GM12864 (cell line): ENCODE measurements at regions not wholly inside any gene's neighbourhood (a gene's known extent, or its start where the extent isn't known, plus 50 kb on each side); places are given as distances from the start of the nearest gene placed in this dataset.

Source experiments
- DNase-seq: peaks from one replicate; pipeline ENCODE4 v3.0.0-alpha.2; 2011; ENCODE audit warnings: low read depth
- H3K4me3 ChIP-seq: 2 replicates; pipeline ENCODE4 v1.5.1; 2011; ENCODE audit warnings: mild to moderate bottlenecking, low read depth, low read length, control low read depth
- TF ChIP-seq, protein P1 (sequence below): IDR thresholded peaks from 2 replicates; pipeline ENCODE4 v1.5.1; 2011; ENCODE audit warnings: low read depth, mild to moderate bottlenecking, moderate library complexity, low read length, control low read depth, inconsistent platforms; ENCODE audit errors: missing control alignments

DNA sequence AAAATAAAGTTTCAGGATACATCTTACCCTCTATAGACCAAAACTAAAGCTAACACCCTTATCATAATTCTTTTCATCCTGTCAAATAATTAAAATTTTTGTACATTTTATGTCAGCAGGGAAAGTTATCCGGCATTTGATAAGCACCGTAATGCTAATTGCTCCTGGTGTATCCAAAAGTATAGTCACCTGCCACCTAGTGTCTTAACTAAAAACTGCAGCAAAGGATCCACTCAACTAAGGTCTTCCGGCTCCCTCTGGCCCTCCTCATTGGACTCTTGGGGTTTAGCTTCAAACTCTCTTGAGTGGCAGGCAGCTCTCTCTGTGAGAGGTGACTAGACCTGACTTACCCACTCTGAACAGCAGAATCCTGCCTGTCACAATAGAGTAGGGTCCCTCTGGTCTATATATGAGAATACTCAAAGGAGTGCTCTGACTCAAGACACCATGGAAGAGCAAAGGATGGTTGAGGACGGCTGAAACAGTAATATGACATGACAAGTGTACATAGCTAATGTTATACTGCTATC, 60.4 kb upstream of the CAST start:
- TF ChIP-seq, protein P1, sequence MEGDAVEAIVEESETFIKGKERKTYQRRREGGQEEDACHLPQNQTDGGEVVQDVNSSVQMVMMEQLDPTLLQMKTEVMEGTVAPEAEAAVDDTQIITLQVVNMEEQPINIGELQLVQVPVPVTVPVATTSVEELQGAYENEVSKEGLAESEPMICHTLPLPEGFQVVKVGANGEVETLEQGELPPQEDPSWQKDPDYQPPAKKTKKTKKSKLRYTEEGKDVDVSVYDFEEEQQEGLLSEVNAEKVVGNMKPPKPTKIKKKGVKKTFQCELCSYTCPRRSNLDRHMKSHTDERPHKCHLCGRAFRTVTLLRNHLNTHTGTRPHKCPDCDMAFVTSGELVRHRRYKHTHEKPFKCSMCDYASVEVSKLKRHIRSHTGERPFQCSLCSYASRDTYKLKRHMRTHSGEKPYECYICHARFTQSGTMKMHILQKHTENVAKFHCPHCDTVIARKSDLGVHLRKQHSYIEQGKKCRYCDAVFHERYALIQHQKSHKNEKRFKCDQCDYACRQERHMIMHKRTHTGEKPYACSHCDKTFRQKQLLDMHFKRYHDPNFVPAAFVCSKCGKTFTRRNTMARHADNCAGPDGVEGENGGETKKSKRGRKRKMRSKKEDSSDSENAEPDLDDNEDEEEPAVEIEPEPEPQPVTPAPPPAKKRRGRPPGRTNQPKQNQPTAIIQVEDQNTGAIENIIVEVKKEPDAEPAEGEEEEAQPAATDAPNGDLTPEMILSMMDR, result peak; percentile 79
- peak; percentile 34 for DNase-seq
- no peak overlapping the region for H3K4me3 ChIP-seq

DNA sequence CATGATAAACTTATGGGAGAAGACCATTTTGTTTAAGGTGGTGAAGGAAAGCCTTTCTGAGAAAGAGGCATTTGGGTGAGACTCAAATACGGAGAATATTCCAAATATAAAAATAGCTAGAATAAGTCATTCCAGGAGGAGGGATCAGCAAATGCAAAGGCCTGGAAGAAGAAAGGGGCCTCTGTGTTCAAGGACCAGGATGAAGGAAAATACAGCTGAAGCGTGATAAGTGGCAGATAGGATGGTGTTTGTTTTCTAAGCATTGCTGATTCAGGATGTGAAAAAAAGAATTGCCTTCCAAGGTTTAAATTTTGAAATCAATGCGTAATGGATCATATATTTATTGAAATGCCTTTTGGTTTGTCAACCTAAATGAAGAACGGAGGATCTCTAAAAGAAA, 59.4 kb upstream of the CAST start:
- no peak for DNase-seq
- no peak overlapping the region for H3K4me3 ChIP-seq
- TF ChIP-seq, protein P1, result no peak

DNA sequence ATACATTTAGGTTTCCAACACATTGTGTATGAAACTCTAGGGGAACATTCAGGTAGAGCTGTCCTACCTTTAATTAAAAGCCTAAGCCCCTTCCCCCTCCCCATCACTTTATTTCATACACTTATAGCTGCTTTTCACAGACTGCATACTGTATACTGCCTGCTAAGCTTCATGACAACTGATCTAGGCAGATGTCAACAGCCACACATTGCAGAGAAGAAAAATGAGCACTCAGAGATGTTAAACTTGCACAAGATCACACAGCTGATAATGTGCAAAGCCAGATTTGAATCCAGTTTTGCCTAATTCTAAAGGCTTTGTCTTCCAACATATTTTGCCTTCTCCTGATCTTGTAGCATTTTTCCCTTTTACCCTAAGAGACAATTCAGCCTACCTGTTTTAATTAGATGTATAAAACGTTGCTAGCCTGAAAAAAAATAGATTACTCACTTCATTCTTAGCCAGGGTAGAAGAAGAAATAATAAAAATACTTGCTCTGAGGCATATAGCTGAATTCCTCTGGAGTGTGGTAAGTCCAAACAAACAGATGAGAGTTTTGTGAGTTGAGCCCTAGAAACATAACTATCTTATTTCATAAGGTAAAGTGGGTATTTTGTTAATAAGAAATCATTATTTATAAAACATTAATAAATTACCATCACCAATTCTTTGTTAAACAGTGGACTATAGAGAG, 56.9 kb upstream of the CAST start:
- TF ChIP-seq, protein P1, result no peak
- no peak for DNase-seq
- no peak overlapping the region for H3K4me3 ChIP-seq

DNA sequence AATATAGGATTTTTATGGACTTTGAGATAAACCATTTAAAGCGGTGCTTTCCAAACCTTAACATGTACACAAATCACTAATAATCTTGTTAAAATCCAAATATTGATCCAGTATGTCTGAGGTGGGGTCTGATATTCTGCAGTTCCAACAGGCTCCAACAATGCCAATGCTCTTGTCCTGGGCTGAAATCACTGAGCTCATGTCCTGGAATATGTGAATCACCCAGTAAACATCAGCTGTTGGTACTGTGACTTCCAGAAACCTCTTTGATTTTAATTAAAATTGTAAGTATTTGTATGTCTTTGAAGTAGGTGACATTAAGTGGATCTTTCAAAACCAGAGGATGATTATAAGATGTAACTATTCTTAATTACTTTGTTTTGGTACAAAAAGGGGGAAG, 52.8 kb upstream of the CAST start:
- H3K4me3 ChIP-seq, result no peak overlapping the region
- TF ChIP-seq, protein P1, result no peak
- DNase-seq, result no peak

DNA sequence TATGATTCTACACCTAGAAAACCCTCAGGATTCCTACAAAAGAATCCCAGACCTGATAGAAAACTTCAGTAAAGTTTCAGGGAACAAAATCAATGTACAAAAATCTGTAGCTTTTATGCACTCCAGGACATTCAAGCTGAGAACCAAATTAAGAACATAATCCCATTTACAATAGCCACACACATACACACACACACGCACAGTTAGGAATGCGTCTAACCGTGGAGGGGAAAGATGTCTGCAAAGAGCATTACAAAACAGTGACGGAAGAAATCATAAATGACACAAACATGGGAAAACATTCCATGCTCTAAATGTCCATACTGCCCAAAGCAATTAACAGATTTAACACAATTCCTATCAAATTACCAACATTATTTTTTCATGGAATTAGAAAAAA, 51.4 kb upstream of the CAST start:
- DNase-seq, result no peak
- TF ChIP-seq, protein P1, result no peak
- no peak overlapping the region for H3K4me3 ChIP-seq

DNA sequence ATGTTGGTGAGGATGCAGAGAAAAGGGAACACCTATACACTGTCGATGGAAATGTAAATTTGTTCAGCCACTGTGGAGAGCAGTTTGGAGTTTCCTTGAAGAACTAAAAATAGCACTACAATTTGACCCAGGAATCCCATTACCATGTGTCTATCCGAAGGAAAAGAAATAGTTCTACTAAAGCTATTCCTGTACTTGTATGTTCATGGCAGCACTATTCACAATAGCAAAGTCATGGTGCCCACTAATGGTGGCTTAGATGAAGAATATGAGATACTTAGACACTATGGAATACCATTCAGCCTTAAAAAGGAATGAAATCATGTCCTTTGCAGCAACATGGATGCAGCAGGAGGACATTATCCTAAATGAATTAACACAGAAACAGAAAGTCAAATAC, 50.2 kb upstream of the CAST start:
- no peak for DNase-seq

More for the DNA sequence above, 50.2 kb upstream of the CAST start:
- H3K4me3 ChIP-seq, result no peak overlapping the region
- TF ChIP-seq, protein P1, result no peak
